GM12878 (cell line): ENCODE measurements at regions not wholly inside any gene's neighbourhood (a gene's known extent, or its start where the extent isn't known, plus 50 kb on each side); places are given as distances from the start of the nearest gene placed in this dataset.

Experiments used
- ATAC-seq: fragments of 200-7000 bp; cut with Tn5 transposase; 3 replicates; pipeline ENCODE4 v1.9.1; 2020; ENCODE audit warnings: mild to moderate bottlenecking, moderate library complexity
- BruUV-seq: library from RNA; stranded (reverse); fragments of 400-500 nt; replicated peaks from 2 replicates; lab custom pipeline; 2021; lab: Mats Ljungman, UMichigan
- CTCF ChIA-PET: fragments of 300-600 bp; sonication (Branson Sonifier 250); formaldehyde crosslinking; extraction: SDS; loops from one replicate; lab custom pipeline; 2021; ENCODE audit warnings: inconsistent platforms; lab: Yijun Ruan, JAX
- POLR2A ChIA-PET: fragments of 350-600 bp; formaldehyde crosslinking; extraction: SDS; loops from one replicate; lab custom pipeline; 2021; ENCODE audit warnings: inconsistent platforms; lab: Charles Lee
- RAD21 ChIA-PET: fragments of 300-600 bp; sonication (Branson Sonifier 250); formaldehyde crosslinking; loops from one replicate; lab custom pipeline; 2023; ENCODE audit warnings: antibody characterized with exemption; ENCODE audit not compliant: unreplicated experiment; lab: Charles Lee
- SMC1A ChIA-PET: fragments of 300-600 bp; sonication (Branson Sonifier 250); formaldehyde crosslinking; loops from one replicate; lab custom pipeline; 2023; ENCODE audit not compliant: unreplicated experiment, uncharacterized antibody; lab: Charles Lee
- DNase-seq: peaks from one replicate; pipeline ENCODE4 v3.0.0-alpha.2; 2011; ENCODE audit warnings: low read depth, low spot score
- FAIRE-seq: peaks from 3 replicates; lab custom pipeline; 2011; peaks lifted over from hg19 to GRCh38; lab: Jason Lieb, UNC
- H2AFZ ChIP-seq: 2 replicates; pipeline ENCODE4 v1.6.0; 2011; ENCODE audit warnings: low read depth, low read length, control low read depth; ENCODE audit not compliant: control insufficient read depth
- H3K27ac ChIP-seq: 2 replicates; pipeline ENCODE4 v1.5.1; 2011; ENCODE audit warnings: control low read depth; ENCODE audit not compliant: control insufficient read depth, insufficient read depth
- H3K27me3 ChIP-seq, 2 experiments: replicated peaks in 1 of 2; 2 replicates each; pipeline versions ENCODE4 v1.6.0 to v1.6.1; 2011; ENCODE audit warnings: low read length in 1 of 2; ENCODE audit not compliant: control insufficient read depth in 2 of 2, insufficient read depth in 2 of 2
- H3K36me3 ChIP-seq, 2 experiments: 2 replicates each; pipeline ENCODE4 v1.5.1; 2011; ENCODE audit warnings: low read length in 1 of 2; ENCODE audit not compliant: control insufficient read depth in 2 of 2, insufficient read depth in 2 of 2
- H3K4me1 ChIP-seq: 2 replicates; pipeline ENCODE4 v1.6.1; 2011; ENCODE audit warnings: mild to moderate bottlenecking, low read length, moderate library complexity, mixed read lengths; ENCODE audit not compliant: control insufficient read depth, insufficient read depth
- H3K4me2 ChIP-seq: 2 replicates; pipeline ENCODE4 v1.6.0; 2011; ENCODE audit warnings: control low read depth; ENCODE audit not compliant: control insufficient read depth, insufficient read depth
- H3K4me3 ChIP-seq: fragments of 200-600 bp; sonication (generic); 2 replicates; pipeline ENCODE4 v1.5.1; 2016
- H3K79me2 ChIP-seq: 2 replicates; pipeline ENCODE4 v1.6.0; 2011; ENCODE audit warnings: low read length; ENCODE audit not compliant: control insufficient read depth, insufficient read depth
- H3K9ac ChIP-seq: 2 replicates; pipeline ENCODE4 v1.8.0; 2011; ENCODE audit warnings: low read length, control low read depth, mixed read lengths; ENCODE audit not compliant: control insufficient read depth, insufficient read depth
- H3K9me3 ChIP-seq: replicated peaks from 3 replicates; pipeline ENCODE4 v1.5.1; 2011; ENCODE audit warnings: mild to moderate bottlenecking, low read length; ENCODE audit not compliant: control insufficient read depth, insufficient read depth
- H4K20me1 ChIP-seq: 2 replicates; pipeline ENCODE4 v1.6.0; 2011; ENCODE audit not compliant: control insufficient read depth, insufficient read depth
- BCL3 ChIP-seq: IDR thresholded peaks from 2 replicates; pipeline ENCODE4 v1.6.1; 2011; ENCODE audit warnings: borderline replicate concordance, low read depth, mild to moderate bottlenecking, moderate library complexity, low read length; ENCODE audit not compliant: insufficient read depth, poor library complexity, severe bottlenecking
- CEBPB ChIP-seq, 2 experiments: fragments of 150-350 bp in 1 of 2; IDR thresholded peaks; 2 replicates each; pipeline ENCODE4 v1.6.1; 2012 to 2014; ENCODE audit warnings: low read depth in 2 of 2, low read length in 2 of 2, borderline replicate concordance in 1 of 2, inconsistent platforms in 1 of 2
- ELK1 ChIP-seq: IDR thresholded peaks from 2 replicates; pipeline ENCODE4 v1.6.1; 2012; ENCODE audit warnings: low read depth, low read length, improper control_type of control experiment
- NR2C1 ChIP-seq: fragments of 450-650 bp; IDR thresholded peaks from 2 replicates; pipeline ENCODE4 v1.6.1; 2017; ENCODE audit warnings: antibody characterized with exemption, mild to moderate bottlenecking, moderate library complexity
- SIX5 ChIP-seq: IDR thresholded peaks from 2 replicates; pipeline ENCODE4 v1.6.1; 2011; ENCODE audit warnings: mild to moderate bottlenecking, low read depth, low read length, moderate library complexity; ENCODE audit not compliant: severe bottlenecking
- SMAD5 ChIP-seq: IDR thresholded peaks from 2 replicates; pipeline ENCODE4 v1.6.1; 2016; ENCODE audit warnings: antibody characterized with exemption, low read depth
- SMC3 ChIP-seq: IDR thresholded peaks from 2 replicates; pipeline ENCODE4 v1.6.1; 2011; ENCODE audit warnings: low read length, improper control_type of control experiment, borderline replicate concordance
- SREBF1 ChIP-seq: IDR thresholded peaks from 2 replicates; pipeline ENCODE4 v1.6.1; 2012; ENCODE audit warnings: mild to moderate bottlenecking, low read length
- ZBTB33 ChIP-seq: fragments of 450-650 bp; IDR thresholded peaks from 2 replicates; pipeline ENCODE4 v1.6.1; 2017; ENCODE audit warnings: mild to moderate bottlenecking
- ZNF24 ChIP-seq: fragments of 450-650 bp; IDR thresholded peaks from 2 replicates; pipeline ENCODE4 v1.6.1; 2017; ENCODE audit warnings: antibody characterized with exemption, mild to moderate bottlenecking
- ZZZ3 ChIP-seq: IDR thresholded peaks from 2 replicates; pipeline ENCODE4 v1.6.1; 2011; ENCODE audit warnings: low read depth; ENCODE audit not compliant: control insufficient read depth, insufficient read length
- WGBS: methylation state at CpG from one replicate; pipeline ENCODE4 v1.1.6; 2016; ENCODE audit warnings: low lambda C conversion rate; ENCODE audit not compliant: insufficient replicate concordance, insufficient coverage; ENCODE audit errors: missing lambda C conversion rate; 5-methylcytosine and 5-hydroxymethylcytosine counted together
- in situ Hi-C: fragments of 300-500 bp; cut with MboI; formaldehyde crosslinking; loops from 9 replicates; pipeline ENCODE4 v1.14.3; 2018; ENCODE audit warnings: mixed read lengths
- intact Hi-C: fragments of 100-400 bp; cut with micrococcal nuclease; formaldehyde crosslinking; loops from one replicate; pipeline ENCODE4 v1.14.2; 2022; ENCODE audit not compliant: unreplicated experiment

GRCh38 chr17:15133826-15134225 is 131.3 kb downstream of the PMP22 start:
- 27% methylated on average over 4 of the region's 4 CpGs for WGBS
- intact Hi-C loops: no loop called here
- no peak overlapping the region for H3K4me3 ChIP-seq
- no peaks in the 10 kb centered on the region for H4K20me1 ChIP-seq
- SMC1A ChIA-PET: no interaction called here
- H3K4me1 ChIP-seq: no peaks in the 10 kb centered on the region
- TF ChIP-seq BCL3 (no peak), NR2C1 (no peak), ELK1 (no peak), ZBTB33 (no peak), SMC3 (no peak), SREBF1 (no peak), CEBPB (IDR thresholded peaks at IDR 0.05; ENCODE audit: borderline replicate concordance in 1 of 2, low read depth in 2 of 2, low read length in 2 of 2) (no peak), SMAD5 (no peak), SIX5 (no peak), ZNF24 (no peak), ZZZ3 (no peak)
- no peak overlapping the region for H2AFZ ChIP-seq
- no peak overlapping the region for H3K4me2 ChIP-seq
- POLR2A ChIA-PET: no interaction called here
- no peak for ATAC-seq
- DNase-seq: no peak
- no peak overlapping the region for H3K27ac ChIP-seq
- H3K9ac ChIP-seq: no peak overlapping the region
- RAD21 ChIA-PET: no interaction called here
- CTCF ChIA-PET: no interaction called here
- in situ Hi-C loops: no loop called here
- no peaks in the 10 kb centered on the region for H3K36me3 ChIP-seq
- H3K9me3 ChIP-seq: no peaks in the 10 kb centered on the region
- no peak for FAIRE-seq
- H3K27me3 ChIP-seq: no peaks in the 10 kb centered on the region
- H3K79me2 ChIP-seq: no peaks in the 10 kb centered on the region
- BruUV-seq: no TSS peak
